ENCODE measurements at regions not wholly inside any gene's neighbourhood (a gene's known extent, or its start where the extent isn't known, plus 50 kb on each side); places are given as distances from the start of the nearest gene placed in this dataset.
A peak's percentile ranks its signal among the peaks of the same experiment; 100 is the strongest.

- Histone ChIP-seq H3K36me3 (no peaks in the 10 kb centered on the region), H3K4me3 (ENCODE audit: low read depth, low read length) (no peak overlapping the region), H3K27me3 (no peaks in the 10 kb centered on the region), H3K9me3 (no peaks in the 10 kb centered on the region), H3K4me1 (no peaks in the 10 kb centered on the region)
- TF ChIP-seq CTCF (IDR thresholded peaks at IDR 0.05; ENCODE audit: low read depth, low read length), result no peak
- DNase-seq, result no peak
These were observed 74.5 kb upstream of the NOCT start for GRCh38 chr4:138941037-138941436.

- no peak for TF ChIP-seq CTCF (IDR thresholded peaks at IDR 0.05; ENCODE audit: low read depth, low read length)
- H3K4me3 ChIP-seq (ENCODE audit: low read depth, low read length), result no peak overlapping the region
- no peak for DNase-seq
- no peaks in the 10 kb centered on the region for H3K9me3 ChIP-seq
- no peaks in the 10 kb centered on the region for H3K36me3 ChIP-seq
- H3K4me1 ChIP-seq, result no peaks in the 10 kb centered on the region
- no peaks in the 10 kb centered on the region for H3K27me3 ChIP-seq
These were observed 75.6 kb upstream of the NOCT start for GRCh38 chr4:138939960-138940359.

GRCh38 chr4:138938366-138938690, 77.3 kb upstream of the NOCT start:
- DNase-seq, result no peak
- H3K36me3 ChIP-seq, result no peaks in the 10 kb centered on the region
- no peaks in the 10 kb centered on the region for H3K4me1 ChIP-seq
- no peak overlapping the region for H3K4me3 ChIP-seq (ENCODE audit: low read depth, low read length)
- H3K9me3 ChIP-seq, result no peaks in the 10 kb centered on the region
- H3K27me3 ChIP-seq, result no peaks in the 10 kb centered on the region
- TF ChIP-seq CTCF (IDR thresholded peaks at IDR 0.05; ENCODE audit: low read depth, low read length), result peak; percentile 63

GRCh38 chr4:138935135-138935807, 80.3 kb upstream of the NOCT start:
- no peak for DNase-seq
- Histone ChIP-seq H3K36me3 (no peaks in the 10 kb centered on the region), H3K4me3 (ENCODE audit: low read depth, low read length) (no peak overlapping the region), H3K27me3 (no peaks in the 10 kb centered on the region), H3K4me1 (no peaks in the 10 kb centered on the region), H3K9me3 (no peaks in the 10 kb centered on the region)
- no peak for TF ChIP-seq CTCF (IDR thresholded peaks at IDR 0.05; ENCODE audit: low read depth, low read length)

GRCh38 chr4:138927072-138927471, 88.5 kb upstream of the NOCT start:
- no peak for TF ChIP-seq CTCF (IDR thresholded peaks at IDR 0.05; ENCODE audit: low read depth, low read length)
- Histone ChIP-seq H3K9me3 (no peaks in the 10 kb centered on the region), H3K4me3 (ENCODE audit: low read depth, low read length) (no peak overlapping the region), H3K4me1 (no peaks in the 10 kb centered on the region), H3K27me3 (no peaks in the 10 kb centered on the region), H3K36me3 (no peaks in the 10 kb centered on the region)
- DNase-seq, result no peak

- Histone ChIP-seq H3K27me3 (no peaks in the 10 kb centered on the region), H3K4me1 (no peaks in the 10 kb centered on the region), H3K36me3 (no peaks in the 10 kb centered on the region), H3K4me3 (ENCODE audit: low read depth, low read length) (no peak overlapping the region), H3K9me3 (no peaks in the 10 kb centered on the region)
- TF ChIP-seq CTCF (IDR thresholded peaks at IDR 0.05; ENCODE audit: low read depth, low read length), result no peak
- no peak for DNase-seq
These were observed 90.1 kb upstream of the NOCT start for GRCh38 chr4:138925495-138925894.
